ENCODE measurements at regions not wholly inside any gene's neighbourhood (a gene's known extent, or its start where the extent isn't known, plus 50 kb on each side); places are given as distances from the start of the nearest gene placed in this dataset.
"Not testable (repeated sequence)": the region's sequence is repeated elsewhere in the genome, so short reads cannot be mapped to it uniquely, and the experiment has no call there.

DNA sequence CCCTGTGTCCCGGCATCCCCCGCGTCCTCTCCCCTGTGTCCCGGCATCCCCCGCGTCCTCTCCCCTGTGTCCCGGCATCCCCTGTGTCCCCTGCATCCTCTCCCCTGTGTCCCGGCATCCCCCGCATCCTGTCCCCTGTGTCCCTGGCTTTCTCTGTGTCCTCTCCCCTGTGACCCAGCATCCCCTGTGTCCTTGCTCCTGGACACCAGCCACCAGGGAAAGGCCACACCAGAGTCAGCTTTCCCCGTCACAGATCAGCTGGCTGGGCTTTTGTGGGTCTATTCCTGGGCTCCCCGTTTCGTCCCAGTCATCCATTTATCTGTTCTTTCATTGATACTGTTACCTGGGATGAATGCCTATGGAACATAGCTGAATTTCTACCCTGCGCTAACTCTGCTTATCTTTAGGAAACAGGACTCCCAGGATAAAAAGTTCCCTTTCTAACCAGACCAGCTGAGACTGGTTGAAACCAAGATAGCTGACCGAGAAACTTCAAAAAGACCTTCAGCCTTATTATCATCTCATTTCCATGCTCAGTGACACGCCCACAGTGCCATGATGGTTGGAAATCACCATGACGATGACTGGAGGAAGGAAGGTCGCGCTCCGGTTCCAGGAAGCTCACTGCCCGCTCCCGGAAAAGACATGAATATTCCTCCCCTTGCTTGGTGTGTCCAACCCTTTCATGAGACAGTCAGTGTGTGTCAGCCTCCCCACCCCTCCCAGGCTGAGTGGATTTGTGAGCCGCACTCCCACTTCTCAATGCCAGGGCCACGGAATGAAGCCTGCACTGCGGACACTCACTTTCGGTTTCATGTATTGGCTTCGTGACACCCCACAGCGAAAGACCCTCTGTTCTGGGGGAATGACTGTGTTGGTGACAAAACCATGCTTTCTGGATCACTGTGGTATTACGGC is 276.4 kb upstream of the SFSWAP start:
- Histone ChIP-seq H3K36me3 (no peaks in the 10 kb centered on the region), H3K27me3 (no peaks in the 10 kb centered on the region), H3K4me3 (ENCODE audit: low read depth, low read length) (no peak overlapping the region), H3K4me1 (no peaks in the 10 kb centered on the region), H3K9me3 (no peaks in the 10 kb centered on the region)
- DNase-seq, result no peak
- TF ChIP-seq, protein P1, sequence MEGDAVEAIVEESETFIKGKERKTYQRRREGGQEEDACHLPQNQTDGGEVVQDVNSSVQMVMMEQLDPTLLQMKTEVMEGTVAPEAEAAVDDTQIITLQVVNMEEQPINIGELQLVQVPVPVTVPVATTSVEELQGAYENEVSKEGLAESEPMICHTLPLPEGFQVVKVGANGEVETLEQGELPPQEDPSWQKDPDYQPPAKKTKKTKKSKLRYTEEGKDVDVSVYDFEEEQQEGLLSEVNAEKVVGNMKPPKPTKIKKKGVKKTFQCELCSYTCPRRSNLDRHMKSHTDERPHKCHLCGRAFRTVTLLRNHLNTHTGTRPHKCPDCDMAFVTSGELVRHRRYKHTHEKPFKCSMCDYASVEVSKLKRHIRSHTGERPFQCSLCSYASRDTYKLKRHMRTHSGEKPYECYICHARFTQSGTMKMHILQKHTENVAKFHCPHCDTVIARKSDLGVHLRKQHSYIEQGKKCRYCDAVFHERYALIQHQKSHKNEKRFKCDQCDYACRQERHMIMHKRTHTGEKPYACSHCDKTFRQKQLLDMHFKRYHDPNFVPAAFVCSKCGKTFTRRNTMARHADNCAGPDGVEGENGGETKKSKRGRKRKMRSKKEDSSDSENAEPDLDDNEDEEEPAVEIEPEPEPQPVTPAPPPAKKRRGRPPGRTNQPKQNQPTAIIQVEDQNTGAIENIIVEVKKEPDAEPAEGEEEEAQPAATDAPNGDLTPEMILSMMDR (IDR thresholded peaks at IDR 0.05; ENCODE audit: low read depth, low read length), result no peak

DNA sequence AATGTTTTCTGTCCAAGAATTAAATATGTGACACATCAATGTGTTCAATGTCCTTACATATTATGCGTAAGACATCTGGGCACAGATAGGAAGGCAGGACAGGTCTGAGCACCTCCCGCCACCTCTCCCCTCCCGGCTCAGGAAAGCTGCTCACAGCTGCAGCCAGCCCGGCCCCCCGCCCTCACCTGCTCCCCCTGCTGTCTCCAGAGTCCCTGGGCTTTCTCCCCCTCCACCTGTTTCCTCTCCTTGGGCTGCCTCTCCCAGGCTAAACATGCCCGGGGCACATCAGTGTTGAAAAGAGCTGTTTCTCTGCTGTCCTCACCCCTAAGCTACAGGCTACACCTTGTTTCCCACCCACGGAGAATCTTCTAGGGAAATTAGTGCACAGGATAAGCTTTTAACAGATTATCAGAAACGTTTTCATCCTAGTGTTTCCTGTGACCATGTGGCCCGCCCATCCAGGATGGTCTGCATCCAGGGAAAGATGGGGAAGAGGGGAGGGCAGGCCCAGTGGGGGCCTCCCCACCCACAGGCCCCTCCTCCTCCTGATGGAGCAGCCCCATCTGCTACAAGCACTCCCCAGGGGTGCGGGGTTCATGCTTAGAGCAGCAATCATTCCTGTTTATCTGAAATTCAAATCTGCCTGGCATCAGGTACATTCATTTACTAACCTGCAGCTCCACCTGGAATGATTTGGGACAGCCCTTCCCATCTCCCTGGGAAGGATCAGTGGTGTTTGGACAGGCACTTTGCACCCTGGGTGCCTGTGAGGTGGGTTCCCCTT is 273.8 kb upstream of the SFSWAP start:
- no peaks in the 10 kb centered on the region for H3K36me3 ChIP-seq
- TF ChIP-seq, protein P1 (IDR thresholded peaks at IDR 0.05; ENCODE audit: low read depth, low read length), result no peak
- H3K27me3 ChIP-seq, result no peaks in the 10 kb centered on the region
- H3K4me1 ChIP-seq, result no peaks in the 10 kb centered on the region
- H3K4me3 ChIP-seq (ENCODE audit: low read depth, low read length), result no peak overlapping the region
- DNase-seq, result no peak
- no peaks in the 10 kb centered on the region for H3K9me3 ChIP-seq

DNA sequence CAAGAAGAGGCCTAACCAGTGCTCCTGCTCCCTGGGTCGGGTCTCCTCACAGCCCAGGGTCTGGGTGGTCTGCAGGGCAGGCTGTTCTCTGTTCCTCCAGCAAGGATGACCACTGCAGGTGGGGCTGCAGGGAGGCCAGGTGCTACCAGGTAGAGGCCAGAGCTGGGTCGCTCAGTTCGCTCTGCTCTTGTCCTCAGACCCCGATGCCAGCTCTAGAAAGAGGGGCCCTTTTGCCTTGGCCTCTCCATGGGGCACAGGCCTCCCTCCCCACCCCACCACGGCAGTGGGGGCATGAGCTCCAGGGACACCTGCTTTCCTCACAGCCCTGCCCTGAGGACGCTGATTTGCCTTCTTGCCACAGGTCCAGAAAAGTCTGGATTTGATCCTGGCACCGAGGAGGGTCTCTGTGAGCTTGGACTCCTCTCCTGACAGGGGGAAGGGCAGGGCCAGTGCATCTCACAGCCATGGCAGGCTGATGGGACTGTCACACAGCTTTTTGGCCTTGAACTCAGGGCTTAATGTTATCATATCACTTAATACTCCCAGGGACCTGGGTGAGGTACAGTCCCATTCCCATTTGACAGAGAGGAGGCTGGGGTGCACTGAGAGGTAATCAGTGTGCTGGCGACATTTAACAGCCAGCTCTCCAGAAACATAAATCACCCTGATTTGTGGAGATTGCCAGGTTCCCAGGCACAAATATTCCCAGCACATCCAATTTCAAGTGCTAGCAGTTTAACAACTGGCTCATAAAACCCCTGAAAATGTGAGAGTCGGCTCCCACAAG is 273.0 kb upstream of the SFSWAP start:
- TF ChIP-seq, protein P1 (IDR thresholded peaks at IDR 0.05; ENCODE audit: low read depth, low read length), result no peak
- Histone ChIP-seq H3K4me1 (no peaks in the 10 kb centered on the region), H3K36me3 (no peaks in the 10 kb centered on the region), H3K27me3 (no peaks in the 10 kb centered on the region), H3K4me3 (ENCODE audit: low read depth, low read length) (no peak overlapping the region), H3K9me3 (no peaks in the 10 kb centered on the region)
- DNase-seq, result no peak

DNA sequence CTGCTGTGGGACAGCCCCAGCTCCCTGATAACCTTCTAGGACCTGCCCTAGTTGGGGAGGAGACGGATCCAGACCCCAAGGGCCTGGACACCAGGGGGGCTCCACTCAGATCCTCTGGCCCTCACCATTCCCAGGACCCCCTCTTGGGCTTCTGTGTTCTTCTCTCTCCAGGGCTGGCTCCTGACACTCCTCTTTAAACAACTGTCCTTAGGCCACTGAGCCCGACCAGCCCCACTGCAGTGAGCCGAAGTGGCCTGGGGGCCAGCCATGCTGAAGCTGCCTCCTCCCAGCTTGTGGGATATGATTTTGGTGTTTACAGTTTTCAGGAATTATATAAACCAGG is 272.4 kb upstream of the SFSWAP start:
- H3K4me1 ChIP-seq; DNase-seq; H3K4me3 ChIP-seq (ENCODE audit: low read depth, low read length); H3K27me3 ChIP-seq; H3K9me3 ChIP-seq; H3K36me3 ChIP-seq: not testable (repeated sequence)

DNA sequence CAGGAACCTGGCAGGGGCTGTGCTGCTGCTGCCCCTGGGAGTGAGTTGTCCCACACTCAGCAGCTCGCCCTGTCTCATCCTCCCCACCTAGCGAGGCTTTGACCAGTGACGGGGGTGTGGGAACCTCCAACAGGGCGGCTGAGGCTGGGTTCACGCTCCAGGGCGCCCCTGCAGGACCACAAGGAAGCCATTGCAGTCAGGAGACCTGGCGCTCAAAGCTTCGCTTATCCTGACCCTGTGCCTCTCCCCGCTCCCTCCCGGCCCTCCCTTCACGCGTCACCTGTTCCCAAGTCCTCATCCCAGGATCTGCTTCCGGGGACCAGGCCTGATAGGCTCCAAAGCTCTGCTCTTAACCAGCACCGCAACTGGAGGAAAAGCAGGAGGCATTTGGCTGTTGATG is 272.0 kb upstream of the SFSWAP start:
- no peaks in the 10 kb centered on the region for H3K27me3 ChIP-seq
- H3K9me3 ChIP-seq, result no peaks in the 10 kb centered on the region
- TF ChIP-seq, protein P1 (IDR thresholded peaks at IDR 0.05; ENCODE audit: low read depth, low read length), result no peak
- H3K4me1 ChIP-seq, result no peaks in the 10 kb centered on the region
- DNase-seq, result no peak
- H3K4me3 ChIP-seq (ENCODE audit: low read depth, low read length), result no peak overlapping the region
- no peaks in the 10 kb centered on the region for H3K36me3 ChIP-seq

DNA sequence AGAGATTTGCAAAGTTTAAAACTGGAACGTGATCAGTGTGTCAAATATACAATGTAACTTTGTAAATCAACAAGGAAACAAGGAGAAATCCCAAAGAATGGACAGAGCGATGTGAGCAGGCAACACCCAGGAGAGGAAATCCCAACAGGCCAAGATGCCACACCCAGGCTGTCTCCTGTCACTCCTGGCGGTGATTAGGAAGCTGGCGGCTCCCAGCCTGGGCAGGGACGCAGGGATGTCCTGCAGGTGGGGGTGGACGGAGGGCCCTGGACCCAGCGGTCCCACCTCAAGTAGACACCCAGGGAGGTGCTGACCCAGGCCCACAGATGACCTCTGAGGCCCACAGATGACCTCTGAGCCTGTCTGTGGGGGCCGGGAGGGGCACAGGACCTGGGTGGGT is 271.1 kb upstream of the SFSWAP start:
- not testable (repeated sequence) for H3K36me3 ChIP-seq; DNase-seq; H3K4me1 ChIP-seq; H3K9me3 ChIP-seq; H3K27me3 ChIP-seq; H3K4me3 ChIP-seq (ENCODE audit: low read depth, low read length)

DNA sequence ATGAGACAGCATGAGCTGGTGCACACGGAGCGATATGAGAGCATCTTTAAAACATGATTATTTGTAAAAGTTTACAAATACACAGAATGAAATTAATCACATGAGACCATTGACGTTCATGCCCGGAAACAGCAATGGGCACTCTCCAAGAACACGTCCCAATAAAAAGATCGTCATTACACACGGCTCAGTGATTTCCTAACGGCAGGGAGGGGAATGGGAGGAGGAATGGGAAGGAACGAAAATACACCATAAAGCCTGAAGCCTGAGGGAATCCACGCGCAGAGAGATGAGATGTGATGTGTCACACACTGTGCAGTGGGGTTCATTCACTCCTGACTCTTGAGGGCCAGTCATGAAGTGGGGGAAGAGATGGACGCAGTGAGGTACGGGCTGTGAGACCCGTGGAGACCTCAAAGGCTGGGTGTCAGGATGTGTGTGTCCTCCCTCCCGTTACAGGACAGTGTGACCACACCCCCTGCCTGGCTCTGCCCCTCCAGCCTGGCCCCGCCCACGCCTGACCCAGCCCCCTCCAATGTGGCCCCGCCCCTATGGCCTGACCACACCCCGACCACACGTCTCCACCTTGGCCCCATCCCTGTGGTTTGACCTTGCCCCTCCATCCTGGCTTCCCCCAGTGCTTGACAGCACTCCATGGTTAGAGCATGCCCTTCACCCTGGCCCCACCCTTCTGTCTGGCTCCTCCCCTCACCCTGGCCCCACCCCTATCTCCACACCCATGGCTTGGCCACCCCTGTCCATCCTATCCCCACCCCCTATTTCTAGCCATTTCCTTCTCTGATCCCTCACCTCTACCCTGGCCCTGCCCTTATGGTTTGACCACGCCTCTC is 270.5 kb upstream of the SFSWAP start:
- DNase-seq; H3K36me3 ChIP-seq; H3K9me3 ChIP-seq; H3K27me3 ChIP-seq; H3K4me1 ChIP-seq; H3K4me3 ChIP-seq (ENCODE audit: low read depth, low read length): not testable (repeated sequence)

Measured in BE2C (cell line).